Mucosa of descending colon (tissue), 3 donors: ENCODE measurements at regions not wholly inside any gene's neighbourhood (a gene's known extent, or its start where the extent isn't known, plus 50 kb on each side); places are given as distances from the start of the nearest gene placed in this dataset.

ENCODE experiments used
- ATAC-seq: fragments of 200-7000 bp; cut with Tn5 transposase; one replicate; pipeline ENCODE4 v1.9.1; 2020; ENCODE audit warnings: mild to moderate bottlenecking, moderate library complexity
- DNase-seq, 3 donors: peaks; one replicate each; pipeline ENCODE4 v3.0.0-alpha.2; 2020
- H3K36me3 ChIP-seq: fragments of 200-600 bp; one replicate; pipeline ENCODE4 v1.8.0; 2021; ENCODE audit warnings: low read depth, mild to moderate bottlenecking
- H3K4me1 ChIP-seq: fragments of 200-600 bp; one replicate; pipeline ENCODE4 v1.8.0; 2021; ENCODE audit warnings: low read depth, mild to moderate bottlenecking
- H3K4me3 ChIP-seq: fragments of 200-600 bp; one replicate; pipeline ENCODE4 v1.8.0; 2021; ENCODE audit warnings: mild to moderate bottlenecking
- H3K9me3 ChIP-seq: fragments of 200-600 bp; one replicate; pipeline ENCODE4 v1.8.0; 2021; ENCODE audit warnings: mild to moderate bottlenecking
- intact Hi-C, 2 donors: fragments of 100-400 bp; cut with DNase I in 1 of 2; cut with micrococcal nuclease in 1 of 2; formaldehyde crosslinking; loops; one replicate each; pipeline versions ENCODE4 v1.11.0 to v1.11.1; 2022; cut with DNase I, micrococcal nuclease
- TF ChIP-seq, protein P1 (sequence below): fragments of 200-600 bp; IDR thresholded peaks from one replicate; pipeline ENCODE4 v1.8.0; 2022; ENCODE audit warnings: antibody characterized with exemption, mild to moderate bottlenecking
- donor health status: DM: no; HTN: no; CAD: no; lungs with moderate emphysema.
- donor health status: DM: no; HTN: no; CAD: no.
- donor health status: DM: no; HTN: yes; CAD: no.

DNA sequence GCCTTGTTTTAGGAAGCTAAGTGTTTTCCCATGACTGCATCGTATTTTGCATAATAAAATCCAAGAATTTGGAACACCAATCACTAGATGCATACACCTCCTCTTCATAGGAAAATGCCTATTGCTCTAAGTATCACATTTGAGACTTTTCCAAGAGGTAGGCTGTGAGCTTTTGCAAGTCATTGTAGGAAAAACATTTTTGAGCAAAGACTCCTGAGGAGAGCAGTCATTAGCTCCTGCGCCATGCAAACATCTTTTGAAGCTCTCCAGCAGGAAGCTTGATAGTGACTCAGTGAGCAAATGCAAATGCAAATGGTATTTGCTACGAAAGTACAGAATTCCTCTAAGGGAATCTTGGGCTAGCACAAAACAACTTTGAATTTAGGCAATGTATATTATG, 750.4 kb downstream of the QKI start:
- no peaks in the 10 kb centered on the region for H3K36me3 ChIP-seq
- H3K9me3 ChIP-seq = peaks cover 27% of the 10 kb centered on the region
- H3K4me3 ChIP-seq = no peak overlapping the region
- no peak for DNase-seq
- H3K4me1 ChIP-seq = no peaks in the 10 kb centered on the region
- intact Hi-C loops = no loop called here
- TF ChIP-seq, protein P1, sequence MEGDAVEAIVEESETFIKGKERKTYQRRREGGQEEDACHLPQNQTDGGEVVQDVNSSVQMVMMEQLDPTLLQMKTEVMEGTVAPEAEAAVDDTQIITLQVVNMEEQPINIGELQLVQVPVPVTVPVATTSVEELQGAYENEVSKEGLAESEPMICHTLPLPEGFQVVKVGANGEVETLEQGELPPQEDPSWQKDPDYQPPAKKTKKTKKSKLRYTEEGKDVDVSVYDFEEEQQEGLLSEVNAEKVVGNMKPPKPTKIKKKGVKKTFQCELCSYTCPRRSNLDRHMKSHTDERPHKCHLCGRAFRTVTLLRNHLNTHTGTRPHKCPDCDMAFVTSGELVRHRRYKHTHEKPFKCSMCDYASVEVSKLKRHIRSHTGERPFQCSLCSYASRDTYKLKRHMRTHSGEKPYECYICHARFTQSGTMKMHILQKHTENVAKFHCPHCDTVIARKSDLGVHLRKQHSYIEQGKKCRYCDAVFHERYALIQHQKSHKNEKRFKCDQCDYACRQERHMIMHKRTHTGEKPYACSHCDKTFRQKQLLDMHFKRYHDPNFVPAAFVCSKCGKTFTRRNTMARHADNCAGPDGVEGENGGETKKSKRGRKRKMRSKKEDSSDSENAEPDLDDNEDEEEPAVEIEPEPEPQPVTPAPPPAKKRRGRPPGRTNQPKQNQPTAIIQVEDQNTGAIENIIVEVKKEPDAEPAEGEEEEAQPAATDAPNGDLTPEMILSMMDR = no peak
- ATAC-seq = no peak

DNA sequence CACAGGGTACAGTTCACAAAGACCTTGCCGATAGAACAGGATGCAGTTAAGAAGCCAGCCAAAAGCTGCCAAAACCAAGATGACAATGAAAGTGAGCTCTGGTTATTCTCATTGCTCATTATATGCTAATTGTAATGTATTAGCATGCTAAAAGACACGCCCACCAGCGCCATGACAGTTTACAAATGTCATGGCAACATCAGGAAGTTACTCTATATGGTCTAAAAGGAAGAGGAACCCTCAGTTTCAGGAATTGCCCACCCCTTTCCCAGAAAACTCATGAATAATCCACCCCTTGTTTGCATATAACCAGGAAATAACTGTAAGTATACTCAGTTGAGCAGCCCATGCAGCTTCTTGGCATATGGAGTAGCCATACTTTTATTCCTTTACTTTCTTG, 748.7 kb downstream of the QKI start:
- Histone ChIP-seq H3K9me3 (peaks cover 22% of the 10 kb centered on the region), H3K36me3 (no peaks in the 10 kb centered on the region), H3K4me3 (no peak overlapping the region), H3K4me1 (no peaks in the 10 kb centered on the region)
- DNase-seq = no peak
- TF ChIP-seq, protein P1 = no peak
- intact Hi-C loops = no loop called here
- no peak for ATAC-seq

DNA sequence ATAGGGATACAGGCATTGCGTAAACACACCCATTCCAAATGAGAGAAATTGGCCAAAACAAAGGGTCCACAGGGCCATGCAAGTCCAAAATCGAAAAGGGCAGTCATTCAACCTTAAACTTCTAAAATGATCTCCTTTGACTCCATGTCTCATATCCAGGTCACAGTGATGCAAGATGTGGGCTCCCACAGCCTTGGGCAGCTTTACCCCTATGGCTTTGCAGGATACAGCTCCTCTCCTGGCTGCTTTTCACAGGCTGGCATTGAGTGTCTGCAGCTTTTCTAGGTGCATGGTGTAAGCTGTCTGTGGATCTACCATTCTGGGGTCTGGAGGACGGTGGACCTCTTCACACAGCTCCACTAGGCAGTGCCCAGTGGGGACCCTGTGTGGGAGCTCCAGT, 744.5 kb downstream of the QKI start:
- H3K9me3 ChIP-seq = peaks cover 21% of the 10 kb centered on the region
- no peak overlapping the region for H3K4me3 ChIP-seq
- no peaks in the 10 kb centered on the region for H3K4me1 ChIP-seq
- TF ChIP-seq, protein P1 = no peak
- no peaks in the 10 kb centered on the region for H3K36me3 ChIP-seq
- intact Hi-C loops = no loop called here
- ATAC-seq (no peak), DNase-seq (no peak)

DNA sequence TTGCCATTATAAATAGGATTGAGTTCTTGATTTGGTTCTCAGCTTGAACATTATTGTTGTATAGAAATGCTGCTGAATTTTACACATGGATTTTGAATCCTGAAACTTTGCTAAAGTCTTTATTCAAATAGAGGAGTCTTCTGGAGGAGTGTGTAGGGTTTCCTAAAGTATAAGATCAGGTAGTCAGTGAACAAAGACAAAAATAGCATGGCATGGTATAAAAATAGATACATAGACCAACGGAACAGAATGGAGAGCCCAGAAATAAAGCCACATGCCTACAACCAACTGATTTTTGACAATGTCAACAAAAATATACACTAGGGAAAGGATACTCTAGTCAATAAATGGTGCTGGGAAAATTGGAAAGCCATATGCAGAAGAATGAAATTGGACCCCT, 740.1 kb downstream of the QKI start:
- TF ChIP-seq, protein P1 = no peak
- DNase-seq (no peak), ATAC-seq (no peak)
- intact Hi-C loops = no loop called here
- no peak overlapping the region for H3K4me3 ChIP-seq
- no peaks in the 10 kb centered on the region for H3K4me1 ChIP-seq
- H3K9me3 ChIP-seq = peaks cover 25% of the 10 kb centered on the region
- no peaks in the 10 kb centered on the region for H3K36me3 ChIP-seq

DNA sequence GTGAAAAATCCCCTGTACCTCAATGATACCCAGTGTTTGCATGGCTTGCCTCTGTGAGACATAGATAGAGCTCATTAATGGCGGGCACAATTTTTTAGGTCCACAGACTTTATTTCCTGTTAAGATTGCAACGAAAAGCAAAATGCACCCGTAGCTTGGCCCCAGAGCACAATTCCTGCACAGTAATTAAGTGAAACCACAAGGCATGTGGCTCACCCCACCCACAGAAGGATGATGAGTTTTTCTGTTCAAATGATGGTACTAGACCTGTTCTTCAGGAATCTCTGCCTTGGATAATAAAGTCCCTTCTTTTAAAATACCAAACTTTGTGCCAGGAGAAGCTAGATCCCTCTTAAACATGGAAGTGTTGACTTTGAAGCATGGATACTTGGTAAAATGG, 738.1 kb downstream of the QKI start:
- no peaks in the 10 kb centered on the region for H3K36me3 ChIP-seq
- DNase-seq (no peak), ATAC-seq (no peak)
- no peaks in the 10 kb centered on the region for H3K4me1 ChIP-seq
- no peak overlapping the region for H3K4me3 ChIP-seq
- TF ChIP-seq, protein P1 = no peak
- peaks cover 24% of the 10 kb centered on the region for H3K9me3 ChIP-seq
- intact Hi-C loops = no loop called here
